Natural killer cell treated with Interleukin-12 subunit alpha and Interleukin-12 subunit beta and Interleukin-15 and Interleukin-18, amount 100 ng/mL, for 72 hours (primary cell): ENCODE measurements at regions not wholly inside any gene's neighbourhood (a gene's known extent, or its start where the extent isn't known, plus 50 kb on each side); places are given as distances from the start of the nearest gene placed in this dataset.
"Not testable (repeated sequence)": the region's sequence is repeated elsewhere in the genome, so short reads cannot be mapped to it uniquely, and the experiment has no call there.

Experiments used
- ATAC-seq, 2 donors: fragments of 150-1000 bp; cut with Tn5 transposase in 1 of 2; sonication (Bioruptor Pico), chemical (Tn5 transposase) in 1 of 2; 2 replicates each; pipeline ENCODE4 v1.10.0; 2021
- DNase-seq: peaks from one replicate; pipeline ENCODE4 v3.0.0; 2022; ENCODE audit warnings: low spot score
- H3K27ac Mint-ChIP-seq, 2 donors: 1 replicate in 1 of 2; 2 replicates in 1 of 2; pipeline ENCODE4 v1.8.0; 2022; ENCODE audit warnings: mixed read lengths in 2 of 2, mild to moderate bottlenecking in 1 of 2, moderate library complexity in 1 of 2
- H3K27me3 Mint-ChIP-seq, 2 donors: 1 replicate in 1 of 2; 2 replicates in 1 of 2; pipeline ENCODE4 v1.8.0; 2022; ENCODE audit warnings: mixed read lengths in 2 of 2
- H3K36me3 Mint-ChIP-seq: one replicate; pipeline ENCODE4 v1.8.0; 2022; ENCODE audit warnings: mixed read lengths
- H3K4me1 Mint-ChIP-seq, 2 donors: 1 replicate in 1 of 2; 2 replicates in 1 of 2; pipeline ENCODE4 v1.8.0; 2022; ENCODE audit warnings: low read depth in 2 of 2, mixed read lengths in 2 of 2, mild to moderate bottlenecking in 1 of 2
- H3K4me3 Mint-ChIP-seq: one replicate; pipeline ENCODE4 v1.8.0; 2022; ENCODE audit warnings: mixed read lengths
- H3K9me3 Mint-ChIP-seq: 2 replicates; pipeline ENCODE4 v1.8.0; 2022; ENCODE audit warnings: mixed read lengths

- H3K4me3 Mint-ChIP-seq: no peak overlapping the region
- no peak for ATAC-seq
- H3K27ac Mint-ChIP-seq: no peak overlapping the region
- H3K9me3 Mint-ChIP-seq: no peaks in the 10 kb centered on the region
- H3K36me3 Mint-ChIP-seq: no peaks in the 10 kb centered on the region
- no peak for DNase-seq
- H3K27me3 Mint-ChIP-seq: peaks cover 5% of the 10 kb centered on the region in 2 donors
- H3K4me1 Mint-ChIP-seq: no peaks in the 10 kb centered on the region
Observed at GRCh38 chr4:158958489-158959270, 144.2 kb upstream of the RAPGEF2 start.

GRCh38 chr4:158962393-158962792 lies 140.5 kb upstream of the RAPGEF2 start:
- Mint-ChIP-seq H3K36me3 (no peaks in the 10 kb centered on the region), H3K4me3 (no peak overlapping the region), H3K27ac (no peak overlapping the region), H3K4me1 (no peaks in the 10 kb centered on the region), H3K9me3 (no peaks in the 10 kb centered on the region), H3K27me3 (peaks cover 0 to 11% of the 10 kb centered on the region in 2 donors)
- no peak for DNase-seq
- no peak for ATAC-seq

GRCh38 chr4:158963282-158963681 lies 139.6 kb upstream of the RAPGEF2 start:
- not testable (repeated sequence) for H3K9me3 Mint-ChIP-seq, H3K4me3 Mint-ChIP-seq, H3K27ac Mint-ChIP-seq, ATAC-seq, H3K36me3 Mint-ChIP-seq, H3K4me1 Mint-ChIP-seq, DNase-seq
- peaks cover 0 to 11% of the 10 kb centered on the region in 2 donors for H3K27me3 Mint-ChIP-seq

GRCh38 chr4:158964114-158964727 lies 138.7 kb upstream of the RAPGEF2 start:
- ATAC-seq: no peak
- H3K4me3 Mint-ChIP-seq: no peak overlapping the region
- no peak for DNase-seq
- H3K4me1 Mint-ChIP-seq: no peaks in the 10 kb centered on the region
- H3K27ac Mint-ChIP-seq: no peak overlapping the region
- H3K9me3 Mint-ChIP-seq: no peaks in the 10 kb centered on the region
- H3K36me3 Mint-ChIP-seq: no peaks in the 10 kb centered on the region
- H3K27me3 Mint-ChIP-seq: peaks cover 0 to 11% of the 10 kb centered on the region in 2 donors

GRCh38 chr4:158964728-158965124 lies 138.2 kb upstream of the RAPGEF2 start:
- Mint-ChIP-seq H3K4me3 (no peak overlapping the region), H3K27me3 (peaks cover 0 to 11% of the 10 kb centered on the region in 2 donors), H3K36me3 (no peaks in the 10 kb centered on the region), H3K27ac (no peak overlapping the region), H3K9me3 (no peaks in the 10 kb centered on the region), H3K4me1 (peaks cover 0 to 3% of the 10 kb centered on the region in 2 donors)
- ATAC-seq (no peak), DNase-seq (no peak)

GRCh38 chr4:158965226-158965625 lies 137.7 kb upstream of the RAPGEF2 start:
- Mint-ChIP-seq H3K27me3 (peaks cover 0 to 10% of the 10 kb centered on the region in 2 donors), H3K27ac (no peak overlapping the region), H3K36me3 (no peaks in the 10 kb centered on the region), H3K4me3 (no peak overlapping the region), H3K9me3 (no peaks in the 10 kb centered on the region), H3K4me1 (peaks cover 0 to 5% of the 10 kb centered on the region in 2 donors)
- DNase-seq (no peak), ATAC-seq (no peak)

GRCh38 chr4:158966091-158966490 lies 136.8 kb upstream of the RAPGEF2 start:
- Mint-ChIP-seq H3K27me3 (peaks cover 0 to 7% of the 10 kb centered on the region in 2 donors), H3K4me3 (no peak overlapping the region), H3K4me1 (peaks cover 0 to 5% of the 10 kb centered on the region in 2 donors), H3K27ac (no peak overlapping the region), H3K36me3 (no peaks in the 10 kb centered on the region), H3K9me3 (no peaks in the 10 kb centered on the region)
- ATAC-seq (no peak), DNase-seq (no peak)

- Mint-ChIP-seq H3K4me3 (no peak overlapping the region), H3K36me3 (no peaks in the 10 kb centered on the region), H3K27ac (no peak overlapping the region), H3K27me3 (peaks cover 0 to 6% of the 10 kb centered on the region in 2 donors), H3K9me3 (no peaks in the 10 kb centered on the region), H3K4me1 (peaks cover 0 to 5% of the 10 kb centered on the region in 2 donors)
- ATAC-seq: no peak
- DNase-seq: no peak
Observed at GRCh38 chr4:158968961-158969360, 133.9 kb upstream of the RAPGEF2 start.

GRCh38 chr4:158970812-158971211 lies 132.1 kb upstream of the RAPGEF2 start:
- no peaks in the 10 kb centered on the region for H3K36me3 Mint-ChIP-seq
- no peak for ATAC-seq
- no peak overlapping the region for H3K4me3 Mint-ChIP-seq
- no peak overlapping the region for H3K27ac Mint-ChIP-seq
- DNase-seq: no peak
- H3K4me1 Mint-ChIP-seq: peaks cover 0 to 5% of the 10 kb centered on the region in 2 donors
- no peaks in the 10 kb centered on the region for H3K9me3 Mint-ChIP-seq
- no peaks in the 10 kb centered on the region for H3K27me3 Mint-ChIP-seq

- not testable (repeated sequence) for DNase-seq, H3K27ac Mint-ChIP-seq, H3K9me3 Mint-ChIP-seq, H3K36me3 Mint-ChIP-seq, H3K4me1 Mint-ChIP-seq, ATAC-seq, H3K4me3 Mint-ChIP-seq
- peaks cover 12 to 14% of the 10 kb centered on the region in 2 donors for H3K27me3 Mint-ChIP-seq
Observed at GRCh38 chr4:158974438-158974837, 128.4 kb upstream of the RAPGEF2 start.

- H3K4me3 Mint-ChIP-seq, ATAC-seq, H3K4me1 Mint-ChIP-seq, H3K27ac Mint-ChIP-seq, DNase-seq: not testable (repeated sequence)
- peaks cover 27 to 44% of the 10 kb centered on the region in 2 donors for H3K27me3 Mint-ChIP-seq
- peaks cover 13% of the 10 kb centered on the region for H3K9me3 Mint-ChIP-seq
- H3K36me3 Mint-ChIP-seq: peaks cover 30% of the 10 kb centered on the region
Observed at GRCh38 chr4:158980711-158981110, 122.2 kb upstream of the RAPGEF2 start.

- Mint-ChIP-seq H3K27ac (no peak overlapping the region), H3K4me1 (no peaks in the 10 kb centered on the region), H3K4me3 (no peak overlapping the region), H3K27me3 (peaks cover 4 to 8% of the 10 kb centered on the region in 2 donors), H3K9me3 (no peaks in the 10 kb centered on the region), H3K36me3 (no peaks in the 10 kb centered on the region)
- DNase-seq (no peak), ATAC-seq (no peak)
Observed at GRCh38 chr4:158991534-158992155, 111.2 kb upstream of the RAPGEF2 start.

- no peak for ATAC-seq
Observed at GRCh38 chr4:158993891-158994290, 109.0 kb upstream of the RAPGEF2 start.

GRCh38 chr4:158995040-158995439 lies 107.8 kb upstream of the RAPGEF2 start:
- no peaks in the 10 kb centered on the region for H3K9me3 Mint-ChIP-seq
- H3K27ac Mint-ChIP-seq: no peak overlapping the region
- no peaks in the 10 kb centered on the region for H3K36me3 Mint-ChIP-seq
- ATAC-seq (no peak), DNase-seq (no peak)
- H3K4me3 Mint-ChIP-seq: no peak overlapping the region
- peaks cover 2 to 6% of the 10 kb centered on the region in 2 donors for H3K27me3 Mint-ChIP-seq
- no peaks in the 10 kb centered on the region for H3K4me1 Mint-ChIP-seq

More at GRCh38 chr4:158993891-158994290, 109.0 kb upstream of the RAPGEF2 start:
- Mint-ChIP-seq H3K4me3 (no peak overlapping the region), H3K4me1 (no peaks in the 10 kb centered on the region), H3K27me3 (peaks cover 4 to 8% of the 10 kb centered on the region in 2 donors), H3K36me3 (no peaks in the 10 kb centered on the region), H3K9me3 (no peaks in the 10 kb centered on the region), H3K27ac (no peak overlapping the region)
- no peak for DNase-seq
